PC-9 (cell line): ENCODE measurements at regions not wholly inside any gene's neighbourhood (a gene's known extent, or its start where the extent isn't known, plus 50 kb on each side); places are given as distances from the start of the nearest gene placed in this dataset.

Source experiments
- BruUV-seq: library from RNA; stranded (reverse); fragments of 400-500 nt; replicated peaks from 2 replicates; lab custom pipeline; 2021; lab: Mats Ljungman, UMichigan
- CTCF ChIA-PET: fragments of 300-600 bp; sonication (Branson Sonifier 250); formaldehyde crosslinking; loops from one replicate; lab custom pipeline; 2022; ENCODE audit warnings: antibody characterized with exemption; lab: Charles Lee
- POLR2A ChIA-PET: fragments of 300-600 bp; sonication (Branson Sonifier 250); formaldehyde crosslinking; loops from one replicate; lab custom pipeline; 2022; ENCODE audit warnings: antibody characterized with exemption; ENCODE audit not compliant: unreplicated experiment; lab: Charles Lee
- DNase-seq, 2 experiments: peaks; one replicate each; pipeline versions ENCODE4 v3.0.0 to v3.0.0-alpha.2; 2015 to 2022; ENCODE audit warnings: mixed read lengths in 1 of 2
- H2AFZ ChIP-seq: fragments of 200-600 bp; sonication (generic); 2 replicates; pipeline ENCODE4 v1.8.1; 2017; ENCODE audit warnings: antibody characterized with exemption
- H3F3A ChIP-seq: fragments of 200-600 bp; sonication (generic); 2 replicates; pipeline ENCODE4 v1.8.1; 2017; ENCODE audit warnings: antibody characterized with exemption, mild to moderate bottlenecking, low read depth; ENCODE audit not compliant: insufficient read depth
- H3K27ac ChIP-seq: fragments of 200-600 bp; sonication (generic); 2 replicates; pipeline ENCODE4 v1.6.1; 2016; ENCODE audit warnings: mixed run types
- H3K27me3 ChIP-seq: fragments of 200-600 bp; sonication (generic); 2 replicates; pipeline ENCODE4 v1.6.1; 2016; ENCODE audit warnings: low read depth, mixed run types; ENCODE audit not compliant: insufficient read depth
- H3K36me3 ChIP-seq: fragments of 200-600 bp; sonication (generic); 2 replicates; pipeline ENCODE4 v1.6.1; 2016; ENCODE audit warnings: low read depth, mixed run types
- H3K4me1 ChIP-seq: fragments of 200-600 bp; sonication (generic); replicated peaks from 2 replicates; pipeline ENCODE4 v1.6.1; 2016; ENCODE audit warnings: mixed run types; ENCODE audit not compliant: insufficient read depth
- H3K4me2 ChIP-seq: fragments of 200-600 bp; sonication (generic); 2 replicates; pipeline ENCODE4 v1.6.1; 2017; ENCODE audit warnings: mixed run types
- H3K4me3 ChIP-seq: fragments of 200-600 bp; sonication (generic); 2 replicates; pipeline ENCODE4 v1.6.1; 2016; ENCODE audit warnings: mixed run types
- H3K79me2 ChIP-seq: fragments of 200-600 bp; sonication (generic); 2 replicates; pipeline ENCODE4 v1.6.1; 2017; ENCODE audit warnings: low read depth, mixed run types
- H3K9me2 ChIP-seq: fragments of 200-600 bp; sonication (generic); 2 replicates; pipeline ENCODE4 v1.8.1; 2017; ENCODE audit warnings: mild to moderate bottlenecking; ENCODE audit not compliant: insufficient read depth
- H3K9me3 ChIP-seq: fragments of 200-600 bp; sonication (generic); 2 replicates; pipeline ENCODE4 v1.8.1; 2016; ENCODE audit warnings: low read depth; ENCODE audit not compliant: insufficient read depth
- H4K20me1 ChIP-seq: fragments of 200-600 bp; sonication (generic); 2 replicates; pipeline ENCODE4 v1.8.1; 2017; ENCODE audit not compliant: insufficient read depth
- EZH2 ChIP-seq: fragments of 200-600 bp; sonication (generic); IDR thresholded peaks from 2 replicates; pipeline ENCODE4 v1.8.0; 2017; ENCODE audit warnings: antibody characterized with exemption, low read depth
- intact Hi-C: fragments of 100-400 bp; cut with micrococcal nuclease; formaldehyde crosslinking; loops from one replicate; pipeline ENCODE4 v1.10.0; 2022; ENCODE audit not compliant: unreplicated experiment
- TF ChIP-seq, protein P1 (sequence below): fragments of 200-600 bp; sonication (generic); conservative IDR thresholded peaks from 2 replicates; pipeline ENCODE4 v1.6.1; 2017; ENCODE audit warnings: mixed run types, antibody characterized with exemption, mild to moderate bottlenecking, moderate library complexity

DNA sequence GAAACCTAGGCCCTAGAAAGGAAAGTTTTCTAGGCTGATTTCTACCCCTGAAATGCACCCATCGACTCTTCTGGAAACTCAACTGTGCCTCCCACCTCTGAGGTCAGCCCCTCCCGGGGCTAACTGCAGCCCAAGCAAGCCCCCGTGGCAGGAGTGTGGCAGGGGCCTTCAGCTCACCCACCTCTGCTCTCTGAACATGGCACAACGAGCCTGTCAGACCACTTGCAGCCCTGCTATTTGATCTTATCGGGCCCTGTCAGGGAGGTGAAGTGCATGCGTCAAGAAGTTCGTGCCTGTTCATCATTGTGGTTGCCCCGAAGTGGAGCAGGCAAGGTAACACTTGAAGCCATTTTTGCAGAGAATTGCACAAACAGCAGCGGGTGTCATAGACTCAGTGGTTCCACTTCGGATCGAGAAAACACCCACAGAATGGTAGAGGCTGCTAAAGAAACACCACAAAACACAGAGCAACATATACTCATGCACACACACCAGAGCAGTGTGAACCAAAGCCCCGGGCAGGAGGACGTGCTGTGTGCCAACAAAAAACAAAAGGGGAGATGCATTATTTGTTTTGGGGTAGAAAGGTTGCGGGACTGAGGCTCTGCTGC is 262.7 kb downstream of the ETS1 start:
- H3K9me3 ChIP-seq, result no peaks in the 10 kb centered on the region
- intact Hi-C loops, result no loop called here
- no peak overlapping the region for H2AFZ ChIP-seq
- BruUV-seq, result no TSS peak
- no peak for DNase-seq
- H3K79me2 ChIP-seq, result no peaks in the 10 kb centered on the region
- no peaks in the 10 kb centered on the region for H3K9me2 ChIP-seq
- TF ChIP-seq EZH2, result no peak
- TF ChIP-seq, protein P1, sequence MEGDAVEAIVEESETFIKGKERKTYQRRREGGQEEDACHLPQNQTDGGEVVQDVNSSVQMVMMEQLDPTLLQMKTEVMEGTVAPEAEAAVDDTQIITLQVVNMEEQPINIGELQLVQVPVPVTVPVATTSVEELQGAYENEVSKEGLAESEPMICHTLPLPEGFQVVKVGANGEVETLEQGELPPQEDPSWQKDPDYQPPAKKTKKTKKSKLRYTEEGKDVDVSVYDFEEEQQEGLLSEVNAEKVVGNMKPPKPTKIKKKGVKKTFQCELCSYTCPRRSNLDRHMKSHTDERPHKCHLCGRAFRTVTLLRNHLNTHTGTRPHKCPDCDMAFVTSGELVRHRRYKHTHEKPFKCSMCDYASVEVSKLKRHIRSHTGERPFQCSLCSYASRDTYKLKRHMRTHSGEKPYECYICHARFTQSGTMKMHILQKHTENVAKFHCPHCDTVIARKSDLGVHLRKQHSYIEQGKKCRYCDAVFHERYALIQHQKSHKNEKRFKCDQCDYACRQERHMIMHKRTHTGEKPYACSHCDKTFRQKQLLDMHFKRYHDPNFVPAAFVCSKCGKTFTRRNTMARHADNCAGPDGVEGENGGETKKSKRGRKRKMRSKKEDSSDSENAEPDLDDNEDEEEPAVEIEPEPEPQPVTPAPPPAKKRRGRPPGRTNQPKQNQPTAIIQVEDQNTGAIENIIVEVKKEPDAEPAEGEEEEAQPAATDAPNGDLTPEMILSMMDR, result no peak
- H3K4me2 ChIP-seq, result no peak overlapping the region
- no peak overlapping the region for H3K27ac ChIP-seq
- POLR2A ChIA-PET, result no interaction called here
- CTCF ChIA-PET, result no interaction called here
- H3K27me3 ChIP-seq, result no peaks in the 10 kb centered on the region
- no peaks in the 10 kb centered on the region for H3F3A ChIP-seq
- H3K4me3 ChIP-seq, result no peak overlapping the region
- H4K20me1 ChIP-seq, result no peaks in the 10 kb centered on the region
- H3K4me1 ChIP-seq, result no peaks in the 10 kb centered on the region
- no peaks in the 10 kb centered on the region for H3K36me3 ChIP-seq

DNA sequence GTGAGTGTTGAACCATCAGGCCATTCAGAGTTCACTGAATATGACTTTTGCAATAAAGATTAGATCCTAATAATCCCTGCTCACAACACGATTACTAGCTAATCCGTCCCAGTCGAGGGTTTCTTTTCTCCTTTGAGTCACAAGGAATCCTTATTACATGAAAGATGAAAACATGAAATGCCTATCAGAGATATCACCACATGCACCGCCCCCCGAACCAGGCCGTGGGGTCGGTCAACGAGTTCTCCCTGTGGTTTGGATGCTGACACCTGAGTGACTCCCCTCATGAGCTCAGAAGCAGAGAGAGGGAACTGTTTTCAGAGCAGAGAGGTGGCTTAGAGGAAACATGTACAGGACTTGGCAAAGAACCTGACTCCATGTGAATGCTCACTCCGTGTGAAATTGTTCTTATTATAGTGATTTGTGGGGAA is 263.3 kb downstream of the ETS1 start:
- Histone ChIP-seq H3K4me1 (no peaks in the 10 kb centered on the region), H3K9me2 (no peaks in the 10 kb centered on the region), H3K4me3 (no peak overlapping the region), H3K36me3 (no peaks in the 10 kb centered on the region), H3K79me2 (no peaks in the 10 kb centered on the region), H3K27ac (no peak overlapping the region), H2AFZ (no peak overlapping the region), H3K9me3 (no peaks in the 10 kb centered on the region), H3K27me3 (no peaks in the 10 kb centered on the region), H3K4me2 (no peak overlapping the region), H3F3A (no peaks in the 10 kb centered on the region), H4K20me1 (no peaks in the 10 kb centered on the region)
- no TSS peak for BruUV-seq
- ChIA-PET POLR2A (no interaction called here), CTCF (no interaction called here)
- TF ChIP-seq, protein P1, result no peak
- no peak for TF ChIP-seq EZH2
- DNase-seq, result no peak
- intact Hi-C loops, result no loop called here

DNA sequence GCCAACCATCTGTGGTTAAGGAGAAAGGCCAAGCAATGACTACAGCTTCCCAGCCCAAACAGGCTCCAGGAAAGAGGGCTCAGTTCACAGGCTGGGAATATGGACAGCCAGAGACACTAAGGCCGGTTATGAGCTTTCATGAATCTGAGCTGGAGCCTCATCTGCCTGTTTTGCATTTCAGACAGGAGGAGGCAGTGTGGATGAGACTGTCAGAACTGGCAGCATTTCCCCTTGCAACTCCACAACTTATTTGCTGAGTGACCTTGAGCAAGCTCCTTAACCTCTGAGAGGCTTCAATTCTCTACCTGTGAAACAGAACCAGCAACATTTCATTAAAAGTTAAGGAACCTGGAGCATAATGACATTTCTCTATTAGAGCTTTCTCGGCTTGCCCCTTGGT is 264.0 kb downstream of the ETS1 start:
- intact Hi-C loops, result no loop called here
- Histone ChIP-seq H3K27ac (no peak overlapping the region), H3K79me2 (no peaks in the 10 kb centered on the region), H3K27me3 (no peaks in the 10 kb centered on the region), H3K9me3 (no peaks in the 10 kb centered on the region), H3K36me3 (no peaks in the 10 kb centered on the region), H3K4me1 (no peaks in the 10 kb centered on the region), H3K4me2 (no peak overlapping the region), H3K9me2 (no peaks in the 10 kb centered on the region), H4K20me1 (no peaks in the 10 kb centered on the region), H3K4me3 (no peak overlapping the region), H2AFZ (no peak overlapping the region), H3F3A (no peaks in the 10 kb centered on the region)
- ChIA-PET POLR2A (no interaction called here), CTCF (no interaction called here)
- BruUV-seq, result no TSS peak
- TF ChIP-seq, protein P1, result no peak
- TF ChIP-seq EZH2, result no peak
- DNase-seq, result no peak
